Lower leg skin (tissue), 3 donors: ENCODE measurements at regions not wholly inside any gene's neighbourhood (a gene's known extent, or its start where the extent isn't known, plus 50 kb on each side); places are given as distances from the start of the nearest gene placed in this dataset.

Experiments
- CTCF ChIP-seq, 3 donors: fragments of 450-650 bp; IDR thresholded peaks; one replicate each; pipeline ENCODE4 v1.5.1; 2016; ENCODE audit warnings: antibody characterized with exemption in 3 of 3, mild to moderate bottlenecking in 3 of 3, moderate library complexity in 2 of 3
- POLR2A ChIP-seq, 2 donors: fragments of 450-650 bp; IDR thresholded peaks; one replicate each; pipeline ENCODE4 v1.6.1; 2016 to 2017; ENCODE audit warnings: antibody characterized with exemption in 2 of 2, mild to moderate bottlenecking in 1 of 2, moderate library complexity in 1 of 2

- TF ChIP-seq CTCF (IDR thresholded peaks at IDR 0.05) (no peak), POLR2A (IDR thresholded peaks at IDR 0.05) (no peak)
Observed at GRCh38 chr7:115476671-115477181, 553.8 kb downstream of the TFEC start.
